Esophagus (tissue), 2 donors: ENCODE measurements at regions not wholly inside any gene's neighbourhood (a gene's known extent, or its start where the extent isn't known, plus 50 kb on each side); places are given as distances from the start of the nearest gene placed in this dataset.

ENCODE experiments used
- H3K27ac ChIP-seq, 2 donors: one replicate each; pipeline ENCODE4 v1.5.1; 2013; ENCODE audit warnings: low read depth in 2 of 2, mild to moderate bottlenecking in 2 of 2, inconsistent platforms in 1 of 2, low read length in 1 of 2, moderate library complexity in 1 of 2
- H3K27me3 ChIP-seq, 2 donors: one replicate each; pipeline ENCODE4 v1.6.1; 2013; ENCODE audit warnings: low read length in 2 of 2, control low read depth in 1 of 2, mild to moderate bottlenecking in 1 of 2; ENCODE audit not compliant: insufficient read depth in 2 of 2, control insufficient read depth in 1 of 2
- H3K36me3 ChIP-seq, 2 donors: one replicate each; pipeline ENCODE4 v1.6.1; 2013; ENCODE audit warnings: low read length in 1 of 2; ENCODE audit not compliant: control insufficient read depth in 2 of 2, insufficient read depth in 2 of 2
- H3K4me1 ChIP-seq, 2 donors: one replicate each; pipeline ENCODE4 v1.6.1; 2013; ENCODE audit warnings: low read length in 1 of 2; ENCODE audit not compliant: control insufficient read depth in 2 of 2, insufficient read depth in 2 of 2
- H3K4me3 ChIP-seq, 2 donors: one replicate each; pipeline ENCODE4 v1.5.1; 2013; ENCODE audit warnings: low read length in 2 of 2, mild to moderate bottlenecking in 2 of 2, low read depth in 1 of 2, moderate library complexity in 1 of 2
- H3K9me3 ChIP-seq, 2 donors: one replicate each; pipeline ENCODE4 v1.6.1; 2013; ENCODE audit warnings: mild to moderate bottlenecking in 2 of 2, low read depth in 1 of 2, low read length in 1 of 2, moderate library complexity in 1 of 2; ENCODE audit not compliant: control insufficient read depth in 2 of 2, insufficient read depth in 1 of 2
- WGBS, 2 donors: extraction: QIAGEN DNeasy Blood & Tissue Kit; methylation state at CpG; one replicate each; pipeline ENCODE4 v1.1.7; 2013; 5-methylcytosine and 5-hydroxymethylcytosine counted together
- donor health status: healthy with polysubstance abuse.
- donor health status: Bipolar disorder and iron deficiency.

DNA sequence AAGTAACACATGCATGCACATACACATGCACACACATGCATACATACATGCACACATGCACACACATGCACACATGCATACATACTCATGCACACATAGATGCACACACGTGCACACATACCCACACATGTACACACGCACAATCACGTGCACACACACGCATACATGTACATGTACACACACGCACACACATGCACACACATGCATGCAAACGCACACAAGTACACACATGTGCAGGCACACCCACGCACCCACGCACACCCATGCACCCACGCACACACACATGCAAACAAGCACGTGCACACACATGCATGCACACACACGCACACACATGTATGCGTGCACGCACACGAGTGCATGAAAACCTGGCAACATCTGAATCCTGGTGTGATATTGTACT lies 232.7 kb upstream of the CDH4 start:
- no peaks in the 10 kb centered on the region for H3K4me1 ChIP-seq
- H3K27ac ChIP-seq: no peak overlapping the region
- H3K9me3 ChIP-seq: peaks cover 0 to 8% of the 10 kb centered on the region in 2 donors
- H3K4me3 ChIP-seq: no peak overlapping the region
- WGBS, 2 donors: 92% methylated on average over 14 of the region's 14 CpGs
- H3K36me3 ChIP-seq: no peaks in the 10 kb centered on the region
- H3K27me3 ChIP-seq: no peaks in the 10 kb centered on the region

DNA sequence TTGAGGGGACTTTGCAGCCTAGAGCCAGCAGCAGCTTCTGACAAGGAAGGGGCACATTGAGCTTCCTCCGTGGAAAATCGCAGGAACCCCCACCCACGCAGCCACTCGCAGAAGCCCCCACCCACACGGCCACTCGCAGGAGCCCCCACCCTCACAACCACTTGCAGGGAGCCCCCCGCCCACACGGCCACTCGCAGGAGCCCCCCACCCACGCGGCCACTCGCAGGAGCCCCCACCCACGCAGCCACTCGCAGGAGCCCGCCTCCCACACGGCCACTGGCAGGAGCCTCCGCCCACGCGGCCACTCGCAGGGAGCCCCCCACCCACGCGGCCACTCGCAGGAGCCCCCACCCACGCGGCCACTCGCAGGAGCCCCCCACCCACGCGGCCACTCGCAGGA lies 228.4 kb upstream of the CDH4 start:
- Histone ChIP-seq H3K27ac (no peak overlapping the region), H3K27me3 (no peaks in the 10 kb centered on the region), H3K4me1 (no peaks in the 10 kb centered on the region), H3K4me3 (no peak overlapping the region), H3K9me3 (peaks cover 0 to 7% of the 10 kb centered on the region in 2 donors), H3K36me3 (no peaks in the 10 kb centered on the region)
- 91 to 98% methylated on average over 21 to 28 of the region's 29 CpGs for WGBS, 2 donors

DNA sequence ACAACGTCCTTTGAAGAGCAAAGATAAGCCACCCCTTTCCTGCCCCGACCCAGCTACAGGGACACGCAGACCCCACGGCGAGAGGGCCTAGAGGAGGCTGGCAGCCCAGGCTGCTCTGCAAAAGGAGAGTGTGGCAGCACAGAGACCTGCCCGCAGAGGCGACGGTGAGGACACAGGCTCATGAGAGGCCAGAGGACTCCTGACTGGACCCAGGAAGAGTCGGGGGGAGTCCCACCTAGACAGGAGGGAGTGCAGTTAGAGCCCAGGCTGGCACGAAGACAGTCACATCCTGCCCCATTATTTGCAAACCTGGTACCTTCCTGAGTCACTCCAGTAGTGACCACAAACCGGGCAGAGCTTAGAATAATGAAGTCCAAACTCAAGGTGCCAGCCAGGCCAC lies 227.7 kb upstream of the CDH4 start:
- H3K27me3 ChIP-seq: no peaks in the 10 kb centered on the region
- H3K27ac ChIP-seq: no peak overlapping the region
- WGBS, 2 donors: 85% methylated on average over 11 of the region's 11 CpGs
- H3K4me1 ChIP-seq: no peaks in the 10 kb centered on the region
- H3K4me3 ChIP-seq: no peak overlapping the region
- H3K9me3 ChIP-seq: peaks cover 0 to 4% of the 10 kb centered on the region in 2 donors
- H3K36me3 ChIP-seq: no peaks in the 10 kb centered on the region

DNA sequence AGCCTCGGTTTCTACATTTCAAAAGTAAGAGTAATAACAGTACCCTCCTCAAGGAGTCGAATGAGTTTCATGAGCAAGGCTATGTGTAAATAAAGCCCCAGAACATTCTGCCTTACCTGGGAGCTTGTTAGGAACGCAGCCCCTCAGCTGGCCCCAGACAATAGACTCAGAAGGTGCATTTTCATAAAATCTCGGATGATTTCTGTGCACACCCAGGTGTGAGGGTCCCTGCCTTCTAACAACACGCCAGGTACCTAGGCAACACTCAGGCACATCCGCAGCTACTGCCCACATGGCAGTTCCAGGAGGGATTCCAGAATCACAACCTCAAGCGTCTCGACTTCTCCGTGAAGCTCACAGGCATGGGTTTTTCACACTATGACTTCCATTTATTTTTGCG lies 226.5 kb upstream of the CDH4 start:
- 84% methylated on average over 10 of the region's 10 CpGs for WGBS, 2 donors
- Histone ChIP-seq H3K36me3 (no peaks in the 10 kb centered on the region), H3K4me1 (no peaks in the 10 kb centered on the region), H3K27me3 (no peaks in the 10 kb centered on the region), H3K9me3 (peaks cover 0 to 3% of the 10 kb centered on the region in 2 donors), H3K4me3 (no peak overlapping the region), H3K27ac (no peak overlapping the region)

DNA sequence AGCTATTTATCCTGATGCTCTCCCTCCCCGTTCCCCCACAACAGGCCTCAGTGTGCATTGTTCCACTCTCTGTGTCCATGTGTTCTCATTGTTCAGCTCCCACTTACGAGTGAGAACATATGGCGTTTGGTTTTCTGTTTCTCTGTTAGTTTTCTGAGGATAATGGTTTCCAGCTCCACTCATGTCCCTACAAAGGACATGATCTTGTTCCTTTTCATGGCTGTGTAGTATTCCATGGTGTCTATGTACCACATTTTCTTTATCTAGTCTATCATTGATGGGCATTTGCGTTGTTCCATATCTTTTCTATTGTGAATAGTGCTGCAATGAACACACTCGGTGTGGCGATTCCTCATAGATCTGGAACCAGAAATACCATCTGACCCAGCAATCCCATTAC lies 225.9 kb upstream of the CDH4 start:
- 90 to 93% methylated on average over 6 of the region's 6 CpGs for WGBS, 2 donors
- Histone ChIP-seq H3K27me3 (no peaks in the 10 kb centered on the region), H3K9me3 (peaks cover 0 to 6% of the 10 kb centered on the region in 2 donors), H3K4me1 (no peaks in the 10 kb centered on the region), H3K4me3 (no peak overlapping the region), H3K36me3 (no peaks in the 10 kb centered on the region), H3K27ac (no peak overlapping the region)

DNA sequence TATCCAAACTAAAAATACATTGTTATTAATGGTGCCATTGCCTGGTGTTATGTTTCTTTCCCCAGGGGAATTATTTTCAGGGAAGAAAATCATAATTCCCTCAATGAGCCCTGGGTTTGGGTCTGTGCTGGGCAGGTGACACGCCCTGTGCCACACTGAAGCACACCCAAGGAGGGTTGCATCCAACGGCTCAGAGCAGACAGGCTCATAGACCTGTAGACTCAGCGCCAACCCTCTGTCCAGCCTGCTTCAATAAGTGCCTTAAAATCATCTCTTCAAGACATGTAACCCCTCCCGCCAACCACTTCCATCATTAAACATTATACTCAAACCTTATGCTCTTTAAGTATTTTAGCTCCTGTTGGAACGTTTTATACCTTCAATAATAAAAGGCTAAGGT lies 225.3 kb upstream of the CDH4 start:
- 67 to 81% methylated on average over 5 of the region's 5 CpGs for WGBS, 2 donors
- Histone ChIP-seq H3K27ac (no peak overlapping the region), H3K4me1 (no peaks in the 10 kb centered on the region)

DNA sequence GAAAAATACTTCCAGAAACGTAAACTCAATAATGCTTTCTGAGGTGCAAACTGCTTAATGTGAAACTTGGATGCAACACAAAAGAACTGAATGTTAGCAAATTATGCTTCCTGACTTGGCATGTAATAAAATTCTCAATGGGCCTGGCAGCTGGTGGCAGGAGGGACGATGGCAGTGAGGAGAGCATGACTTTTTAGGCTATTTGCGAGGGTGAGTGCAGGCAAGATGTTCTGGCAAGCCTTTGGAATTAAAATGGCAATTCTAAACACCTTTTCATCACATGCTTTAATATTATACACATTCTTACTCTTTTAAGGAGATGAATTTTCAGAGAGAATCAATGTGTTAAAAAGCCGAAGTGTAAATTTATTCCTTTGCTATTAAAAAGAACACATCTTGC lies 224.8 kb upstream of the CDH4 start:
- no peaks in the 10 kb centered on the region for H3K27me3 ChIP-seq
- no peaks in the 10 kb centered on the region for H3K36me3 ChIP-seq
- 64 to 74% methylated on average over 4 of the region's 4 CpGs for whole genome bisulfite sequencing, 2 donors
- no peak overlapping the region for H3K27ac ChIP-seq
- no peaks in the 10 kb centered on the region for H3K4me1 ChIP-seq
- no peak overlapping the region for H3K4me3 ChIP-seq
- H3K9me3 ChIP-seq: peaks cover 0 to 6% of the 10 kb centered on the region in 2 donors

More for the DNA sequence above, 225.3 kb upstream of the CDH4 start:
- H3K9me3 ChIP-seq: peaks cover 0 to 6% of the 10 kb centered on the region in 2 donors
- H3K27me3 ChIP-seq: no peaks in the 10 kb centered on the region
- no peaks in the 10 kb centered on the region for H3K36me3 ChIP-seq
- H3K4me3 ChIP-seq: no peak overlapping the region

DNA sequence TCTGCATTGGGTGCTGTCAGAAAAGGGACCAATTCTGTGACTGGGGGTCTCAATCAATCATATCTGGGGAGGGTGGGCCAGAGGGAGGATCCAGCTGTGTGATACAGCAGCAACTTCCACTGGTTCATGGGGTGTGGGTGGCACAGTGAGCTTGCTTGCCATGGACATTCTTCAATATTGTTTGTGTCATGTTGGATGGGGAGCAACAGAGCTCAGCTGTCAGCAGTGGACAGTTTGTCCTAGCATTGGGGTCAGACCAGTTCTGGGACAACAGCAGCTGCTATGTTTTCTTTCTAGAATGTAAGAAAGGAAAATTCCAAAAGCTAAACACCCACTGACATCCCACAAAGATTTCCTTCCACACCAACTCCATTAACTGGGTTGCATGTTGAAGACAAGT lies 221.9 kb upstream of the CDH4 start:
- H3K9me3 ChIP-seq: peaks cover 0 to 6% of the 10 kb centered on the region in 2 donors
- H3K27ac ChIP-seq: no peak overlapping the region
- no peaks in the 10 kb centered on the region for H3K36me3 ChIP-seq
- no peaks in the 10 kb centered on the region for H3K27me3 ChIP-seq
- no peaks in the 10 kb centered on the region for H3K4me1 ChIP-seq
- no peak overlapping the region for H3K4me3 ChIP-seq

DNA sequence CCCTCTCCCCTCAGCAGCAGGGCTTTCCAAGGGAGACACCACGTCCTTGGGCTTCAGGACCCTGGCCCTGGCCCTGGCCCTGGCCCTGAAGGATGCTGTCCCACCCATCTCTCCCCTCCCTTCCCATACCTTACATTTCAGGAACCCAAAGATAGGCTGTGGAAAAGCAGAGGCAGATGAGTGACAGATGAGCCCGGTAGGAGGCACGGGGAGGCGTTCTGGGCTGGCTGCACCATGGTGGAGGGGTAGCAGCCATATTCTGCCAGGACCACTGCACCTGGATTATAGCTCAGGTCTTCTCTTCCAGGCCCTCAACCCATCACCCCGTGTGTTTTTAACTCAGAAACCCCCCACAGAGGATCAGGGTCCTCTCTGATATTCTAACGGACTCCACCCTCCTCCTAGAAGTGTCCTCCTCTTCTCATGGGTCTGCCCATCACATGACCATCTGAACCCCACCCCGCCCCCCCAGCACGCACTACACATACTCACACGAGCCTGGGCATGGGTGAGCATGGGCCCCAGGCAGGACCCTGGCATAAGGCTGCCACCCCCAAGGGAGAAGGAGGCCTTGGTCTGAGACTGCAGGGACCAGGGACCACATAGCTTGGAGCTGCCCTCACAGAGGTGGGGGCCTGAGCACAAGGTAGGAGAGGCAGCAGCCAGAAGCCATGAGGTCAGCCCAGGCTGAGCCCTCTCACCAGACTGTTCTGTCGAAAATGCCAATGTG lies 220.8 kb upstream of the CDH4 start:
- Histone ChIP-seq H3K4me1 (no peaks in the 10 kb centered on the region), H3K27ac (no peak overlapping the region), H3K4me3 (no peak overlapping the region), H3K9me3 (peaks cover 0 to 4% of the 10 kb centered on the region in 2 donors), H3K36me3 (no peaks in the 10 kb centered on the region), H3K27me3 (no peaks in the 10 kb centered on the region)
- WGBS, 2 donors: 46 to 75% methylated on average over 10 of the region's 10 CpGs

DNA sequence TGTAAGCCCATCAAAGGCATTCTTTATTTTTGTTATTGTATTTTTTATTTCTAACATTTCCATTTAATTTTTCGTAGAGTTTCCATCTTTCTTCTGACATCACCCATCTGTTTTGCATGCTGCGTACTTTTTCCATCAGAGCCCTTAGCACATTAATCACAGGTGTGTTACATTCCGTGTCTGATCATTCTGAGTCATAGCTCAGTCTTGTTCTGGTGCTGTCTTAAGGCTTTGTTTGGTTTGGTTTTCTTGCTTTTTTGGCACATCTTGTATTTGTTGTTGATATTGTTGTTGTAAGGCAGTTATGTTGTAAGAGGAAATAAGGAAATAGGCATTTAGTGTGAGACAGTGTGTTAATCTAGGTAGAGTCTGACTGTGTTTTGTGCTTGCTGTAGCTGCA lies 214.6 kb upstream of the CDH4 start:
- Histone ChIP-seq H3K27ac (no peak overlapping the region), H3K27me3 (no peaks in the 10 kb centered on the region), H3K4me3 (no peak overlapping the region), H3K36me3 (no peaks in the 10 kb centered on the region), H3K4me1 (no peaks in the 10 kb centered on the region), H3K9me3 (peaks cover 0 to 3% of the 10 kb centered on the region in 2 donors)
- 68 to 71% methylated on average over 3 of the region's 3 CpGs for WGBS, 2 donors
